ENCODE measurements at regions not wholly inside any gene's neighbourhood (a gene's known extent, or its start where the extent isn't known, plus 50 kb on each side); places are given as distances from the start of the nearest gene placed in this dataset.
"Not testable (repeated sequence)": the region's sequence is repeated elsewhere in the genome, so short reads cannot be mapped to it uniquely, and the experiment has no call there.

- dilution Hi-C loops (cut with MboI; ENCODE audit: extremely low pct_ligation_motif_present, low sequenced_read_pairs); H3K27ac ChIP-seq (ENCODE audit: insufficient read depth, low read depth, low read length); intact Hi-C loops (cut with micrococcal nuclease); H3K4me3 ChIP-seq (replicated peaks in 1 of 3; ENCODE audit: insufficient read depth in 1 of 3, low read depth in 1 of 3, low read length in 3 of 3); H3K36me3 ChIP-seq (ENCODE audit: control insufficient read depth in 2 of 2, extremely low read depth in 1 of 2, insufficient read depth in 2 of 2, low read length in 2 of 2); H3K27me3 ChIP-seq (ENCODE audit: control insufficient read depth in 2 of 2, insufficient read depth in 2 of 2, low read length in 2 of 2); H2AFZ ChIP-seq (ENCODE audit: low read depth, low read length); H3K79me2 ChIP-seq (ENCODE audit: control insufficient read depth, insufficient read depth, low read length); H3K9me1 ChIP-seq (replicated peaks; ENCODE audit: control insufficient read depth, extremely low read depth, insufficient read depth, low read length); H3K9me3 ChIP-seq (replicated peaks; ENCODE audit: control insufficient read depth, insufficient read depth, low read length); FAIRE-seq; H3K9ac ChIP-seq (replicated peaks; ENCODE audit: extremely low read depth, insufficient read depth, low read length); H4K20me1 ChIP-seq (replicated peaks; ENCODE audit: control insufficient read depth, extremely low read depth, insufficient read depth, low read length); BruUV-seq (replicated peaks); POLR2A ChIA-PET; DNase-seq (ENCODE audit: low read depth, low spot score); H3K4me2 ChIP-seq (ENCODE audit: insufficient read depth, low read length): not testable (repeated sequence)
- H3K4me1 ChIP-seq (ENCODE audit: control insufficient read depth, extremely low read depth, insufficient read depth, low read length): peaks cover 11% of the 10 kb centered on the region
- TF ChIP-seq GATA2 (IDR thresholded peaks at IDR 0.05; ENCODE audit: insufficient read depth, insufficient read length, low read depth, low read length): peak; percentile 56
- CTCF ChIA-PET: interaction anchor here (1.0 kb wide), 1 partner anchor 10 kb away, joined by 4 read pairs; no protein-coding TSS in a partner anchor
These were observed 179.6 kb upstream of the RND3 start for GRCh38 chr2:150667039-150667438.

GRCh38 chr2:150663143-150663542 lies 175.7 kb upstream of the RND3 start:
- DNase-seq (ENCODE audit: low read depth, low spot score) (peak; percentile 33), FAIRE-seq (peak; percentile 61)
- Histone ChIP-seq H3K79me2 (ENCODE audit: control insufficient read depth, insufficient read depth, low read length) (no peaks in the 10 kb centered on the region), H2AFZ (ENCODE audit: low read depth, low read length) (peak overlapping the region; percentile 42), H3K9me3 (replicated peaks; ENCODE audit: control insufficient read depth, insufficient read depth, low read length) (no peaks in the 10 kb centered on the region), H3K36me3 (ENCODE audit: control insufficient read depth in 2 of 2, extremely low read depth in 1 of 2, insufficient read depth in 2 of 2, low read length in 2 of 2) (no peaks in the 10 kb centered on the region), H3K4me1 (ENCODE audit: control insufficient read depth, extremely low read depth, insufficient read depth, low read length) (peaks cover 11% of the 10 kb centered on the region), H3K27me3 (ENCODE audit: control insufficient read depth in 2 of 2, insufficient read depth in 2 of 2, low read length in 2 of 2) (no peaks in the 10 kb centered on the region), H3K4me3 (replicated peaks in 1 of 3; ENCODE audit: insufficient read depth in 1 of 3, low read depth in 1 of 3, low read length in 3 of 3) (no peak overlapping the region), H3K9ac (replicated peaks; ENCODE audit: extremely low read depth, insufficient read depth, low read length) (no peak overlapping the region), H4K20me1 (replicated peaks; ENCODE audit: control insufficient read depth, extremely low read depth, insufficient read depth, low read length) (no peaks in the 10 kb centered on the region), H3K4me2 (ENCODE audit: insufficient read depth, low read length) (peak overlapping the region; percentile 30), H3K9me1 (replicated peaks; ENCODE audit: control insufficient read depth, extremely low read depth, insufficient read depth, low read length) (no peaks in the 10 kb centered on the region), H3K27ac (ENCODE audit: insufficient read depth, low read depth, low read length) (peak overlapping the region; percentile 17)
- dilution Hi-C loops (cut with MboI; ENCODE audit: extremely low pct_ligation_motif_present, low sequenced_read_pairs): no loop called here
- no TSS peak for BruUV-seq (replicated peaks)
- intact Hi-C loops (cut with micrococcal nuclease): loop anchor here (2.0 kb wide), 1 partner anchor 38 kb away; no protein-coding TSS in a partner anchor
- ChIA-PET CTCF (interaction anchor here (1.0 to 1.1 kb wide), 2 partner anchors 15 to 18 kb away, joined by 3 to 4 read pairs; no protein-coding TSS in a partner anchor), POLR2A (no interaction called here)
- TF ChIP-seq GATA2 (IDR thresholded peaks at IDR 0.05; ENCODE audit: insufficient read depth, insufficient read length, low read depth, low read length) (peak; percentile 66), JUN (IDR thresholded peaks at IDR 0.05; ENCODE audit: borderline replicate concordance, insufficient read depth, insufficient read length, low read depth) (peak; percentile 65), FOS (IDR thresholded peaks at IDR 0.05; ENCODE audit: borderline replicate concordance, insufficient read depth, low read length) (peak; percentile 85), MYC (IDR thresholded peaks at IDR 0.05; ENCODE audit: low read depth, low read length) (no peak), POLR2A (IDR thresholded peaks at IDR 0.05; ENCODE audit: low read depth, low read length) (no peak)

Measured in endothelial cell of umbilical vein (primary cell).